ENCODE measurements at regions not wholly inside any gene's neighbourhood (a gene's known extent, or its start where the extent isn't known, plus 50 kb on each side); places are given as distances from the start of the nearest gene placed in this dataset.
"Not testable (repeated sequence)": the region's sequence is repeated elsewhere in the genome, so short reads cannot be mapped to it uniquely, and the experiment has no call there.

DNA sequence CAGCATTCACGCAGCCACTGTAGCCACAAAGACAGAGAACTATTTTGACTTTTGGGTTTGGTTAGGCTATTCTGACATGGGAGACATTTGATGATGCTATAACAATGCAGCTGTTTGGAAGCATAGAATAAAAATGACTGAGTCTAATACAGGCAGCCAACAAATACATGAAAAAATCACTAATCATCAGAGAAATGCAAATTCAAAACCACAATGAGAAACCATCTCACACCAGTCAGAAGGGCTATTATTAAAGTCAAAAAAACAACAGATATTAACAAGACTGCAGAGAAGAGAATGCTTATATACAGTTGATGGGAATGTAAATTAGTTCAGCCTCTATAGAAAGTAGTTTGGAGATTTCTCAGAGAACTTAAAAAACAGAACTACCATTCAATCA is 107.1 kb upstream of the POC5 start:
- DNase-seq (ENCODE audit: low read depth) = no peak
- no peak for TF ChIP-seq CTCF (conservative IDR thresholded peaks at IDR 0.05; ENCODE audit: control insufficient read depth, insufficient read depth, low read depth, low read length)
- no peak overlapping the region for H3K4me3 ChIP-seq (ENCODE audit: control insufficient read depth, low read depth, low read length)

DNA sequence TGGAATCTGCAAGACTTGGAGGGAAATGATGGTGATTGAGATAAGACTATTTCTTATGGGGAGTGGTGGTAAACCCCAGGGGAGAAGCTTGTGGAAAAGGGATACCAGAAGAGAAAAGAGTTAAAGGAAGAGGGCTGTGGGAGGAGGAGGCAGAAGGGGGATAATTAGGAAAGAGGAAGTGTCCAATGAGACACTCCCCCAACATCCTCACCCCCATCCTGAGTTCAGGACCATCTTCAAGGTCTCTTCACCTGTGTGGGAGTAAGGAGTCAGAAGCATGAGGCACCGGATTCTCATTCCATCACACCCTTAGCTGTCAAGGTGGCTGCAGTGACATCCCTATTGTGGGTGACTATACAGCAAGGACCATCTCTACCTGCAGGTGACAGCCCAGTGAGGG is 106.6 kb upstream of the POC5 start:
- no peak overlapping the region for H3K4me3 ChIP-seq (ENCODE audit: control insufficient read depth, low read depth, low read length)
- DNase-seq (ENCODE audit: low read depth) = no peak
- TF ChIP-seq CTCF (conservative IDR thresholded peaks at IDR 0.05; ENCODE audit: control insufficient read depth, insufficient read depth, low read depth, low read length) = no peak

- no peak overlapping the region for H3K4me3 ChIP-seq (ENCODE audit: control insufficient read depth, low read depth, low read length)
- TF ChIP-seq CTCF (conservative IDR thresholded peaks at IDR 0.05; ENCODE audit: control insufficient read depth, insufficient read depth, low read depth, low read length) = no peak
- DNase-seq (ENCODE audit: low read depth) = no peak
Observed at GRCh38 chr5:75818661-75819060, 101.4 kb upstream of the POC5 start.

- not testable (repeated sequence) for H3K4me3 ChIP-seq (ENCODE audit: control insufficient read depth, low read depth, low read length); DNase-seq (ENCODE audit: low read depth)
Observed at GRCh38 chr5:75799695-75800094, 82.5 kb upstream of the POC5 start.

DNA sequence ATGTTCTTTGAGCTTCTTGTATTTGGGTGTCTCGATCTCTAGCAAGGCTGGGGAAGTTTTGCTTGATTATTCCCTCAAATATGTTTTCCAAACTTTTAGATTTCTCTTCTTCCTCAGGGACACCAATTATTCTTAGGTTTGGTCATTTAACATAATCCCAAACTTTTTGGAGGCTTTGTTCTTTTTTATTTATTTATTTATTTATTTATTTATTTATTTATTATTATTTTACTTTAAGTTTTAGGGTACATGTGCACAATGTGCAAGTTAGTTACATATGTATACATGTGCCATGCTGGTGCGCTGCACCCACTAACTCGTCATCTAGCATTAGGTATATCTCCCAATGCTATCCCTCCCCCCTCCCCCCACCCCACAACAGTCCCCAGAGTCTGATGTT is 52.1 kb upstream of the POC5 start:
- DNase-seq (ENCODE audit: low read depth); H3K4me3 ChIP-seq (ENCODE audit: control insufficient read depth, low read depth, low read length): not testable (repeated sequence)
